NCI-H1105 (cell line): ENCODE measurements at regions not wholly inside any gene's neighbourhood (a gene's known extent, or its start where the extent isn't known, plus 50 kb on each side); places are given as distances from the start of the nearest gene placed in this dataset.
"Not testable (repeated sequence)": the region's sequence is repeated elsewhere in the genome, so short reads cannot be mapped to it uniquely, and the experiment has no call there.

Source experiments
- DNase-seq: peaks from one replicate; lab custom pipeline; 2025; lab: John Stamatoyannopoulos, UW

- no peak for DNase-seq
These were observed 443.4 kb upstream of the UBE2E2 start for GRCh38 chr3:22759636-22760310.

DNA sequence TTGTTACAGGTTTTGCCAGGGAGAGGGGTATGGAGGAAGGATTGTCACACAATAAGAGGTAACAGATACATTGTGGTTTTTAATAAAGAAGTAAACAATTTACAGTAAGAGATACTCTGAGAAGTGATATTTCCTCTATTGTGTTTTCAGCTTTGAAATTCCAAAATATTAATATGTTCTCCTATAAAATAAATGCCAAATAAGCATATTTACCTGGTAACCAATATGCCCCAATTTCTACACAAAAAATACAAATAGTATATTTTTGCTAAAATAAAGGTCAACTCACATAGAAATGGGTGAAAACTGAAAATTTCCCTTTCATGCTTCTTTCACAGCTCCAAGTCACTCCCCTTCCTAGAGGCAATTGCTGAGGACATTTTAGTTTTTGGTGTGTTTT is 437.4 kb upstream of the UBE2E2 start:
- DNase-seq: no peak

DNA sequence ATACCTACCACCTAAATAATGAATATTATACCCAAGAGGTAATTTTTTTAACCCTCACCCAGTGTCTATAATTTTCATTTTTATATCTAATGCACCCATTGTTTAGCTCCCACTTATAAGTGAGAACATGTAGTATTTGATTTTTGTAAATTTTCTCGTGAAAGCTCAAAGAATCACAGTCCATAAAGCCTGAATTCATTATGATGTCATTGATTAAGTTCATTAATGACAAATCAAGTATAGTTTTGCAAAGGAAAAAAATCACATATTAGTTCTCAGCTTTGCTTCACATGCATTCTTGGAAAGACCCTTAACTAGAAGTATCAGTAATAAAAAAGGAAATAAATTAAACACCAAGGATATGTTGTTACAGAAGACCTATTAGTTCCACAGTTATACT is 425.3 kb upstream of the UBE2E2 start:
- DNase-seq: no peak

GRCh38 chr3:22779737-22780136 is 423.4 kb upstream of the UBE2E2 start:
- no peak for DNase-seq

- DNase-seq: no peak
These were observed 410.6 kb upstream of the UBE2E2 start for GRCh38 chr3:22792533-22792932.

DNA sequence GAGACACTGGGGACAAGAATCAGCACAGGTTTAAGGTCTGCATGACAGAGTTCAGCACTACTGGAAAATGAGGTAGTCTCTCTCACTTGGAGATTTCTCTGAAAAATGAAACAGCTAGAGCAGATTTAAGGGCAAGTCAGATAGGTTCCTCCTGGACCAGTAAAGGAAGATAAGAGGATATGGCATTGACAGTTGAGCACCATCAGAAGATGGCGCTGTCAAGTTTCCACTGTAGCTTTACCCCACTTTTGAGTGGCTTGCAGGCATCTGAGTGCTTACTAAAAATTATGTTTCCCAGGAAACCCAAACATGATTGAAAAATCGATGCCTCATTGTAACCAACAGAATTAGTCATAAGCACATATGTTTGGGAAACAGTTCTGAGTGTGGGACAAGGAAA is 407.2 kb upstream of the UBE2E2 start:
- no peak for DNase-seq

DNA sequence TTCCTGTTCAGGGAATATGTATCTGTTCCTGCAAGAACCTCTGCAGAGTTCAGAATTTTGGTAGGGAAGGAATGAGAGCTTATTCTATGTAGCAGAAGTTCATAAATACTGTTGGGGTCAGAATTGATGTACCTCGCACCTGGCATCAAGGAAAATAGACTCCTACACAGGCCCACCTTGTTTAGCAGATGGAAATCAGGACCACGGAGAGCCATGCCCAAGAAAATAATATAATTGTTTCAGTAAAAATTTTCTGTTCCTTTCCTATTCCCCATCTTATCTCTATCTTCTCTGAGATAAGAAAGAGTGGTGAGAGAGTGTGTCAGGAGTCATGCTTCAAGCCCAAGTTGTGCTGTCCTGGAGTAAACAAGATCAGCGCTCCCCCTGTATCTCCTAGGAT is 404.7 kb upstream of the UBE2E2 start:
- no peak for DNase-seq

DNA sequence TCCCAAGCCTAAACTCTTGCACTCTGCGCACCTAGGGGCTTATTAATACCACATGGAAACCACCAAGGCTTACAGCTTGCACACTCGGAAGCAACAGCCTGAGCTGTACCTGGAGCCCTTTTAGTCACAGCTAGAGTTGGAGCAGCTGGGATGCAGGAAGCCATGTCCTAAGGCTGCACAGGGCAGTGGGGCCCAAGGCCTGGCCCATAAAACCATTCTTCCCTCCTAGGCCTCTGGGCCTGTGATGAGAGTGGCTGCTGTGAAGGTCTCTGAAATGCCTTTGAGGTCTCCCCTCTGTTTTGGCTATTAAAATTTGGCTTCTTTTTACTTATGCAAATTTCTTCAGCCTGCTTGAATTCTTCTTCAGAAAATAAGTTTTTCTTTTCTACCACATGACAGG is 383.9 kb upstream of the UBE2E2 start:
- no peak for DNase-seq

DNA sequence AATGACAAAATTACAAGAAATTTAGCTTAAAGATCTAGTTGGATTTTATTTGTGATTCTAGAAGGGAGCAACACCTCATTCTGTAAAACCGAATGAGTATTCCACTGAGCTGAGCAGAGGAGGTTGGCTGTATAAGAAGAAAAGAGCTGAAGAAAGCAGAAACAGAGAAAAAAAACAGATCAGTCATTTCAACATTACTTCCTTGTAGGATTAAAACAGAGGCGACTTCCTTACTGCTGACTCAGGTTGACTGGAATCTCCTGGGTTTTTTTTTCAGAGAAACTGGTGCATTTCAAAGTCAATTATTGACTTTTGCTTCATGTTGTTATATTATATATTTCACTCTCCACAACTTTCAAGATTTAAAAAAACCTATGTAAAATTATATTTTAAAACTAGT is 368.1 kb upstream of the UBE2E2 start:
- no peak for DNase-seq

DNA sequence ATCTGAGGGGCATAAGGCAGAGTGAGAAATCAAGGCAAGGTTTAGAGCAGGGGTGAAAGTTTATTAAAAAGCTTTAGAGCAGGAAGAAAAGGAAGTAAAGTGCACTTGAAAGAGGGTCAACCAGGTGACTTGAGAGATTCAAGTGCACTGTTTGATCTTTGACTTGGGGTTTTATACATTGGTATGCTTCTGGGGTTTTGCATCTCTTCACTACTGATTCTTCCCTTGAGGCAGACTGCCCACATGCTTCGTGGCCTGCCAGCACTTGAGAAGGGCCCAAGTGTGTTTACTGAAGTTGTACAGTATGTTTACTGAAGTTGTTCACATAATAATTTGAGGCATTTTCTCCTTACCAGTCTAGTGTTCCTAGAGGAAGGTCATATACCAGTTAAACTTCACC is 367.0 kb upstream of the UBE2E2 start:
- DNase-seq: no peak

GRCh38 chr3:22843854-22844253 is 359.3 kb upstream of the UBE2E2 start:
- DNase-seq: no peak

- no peak for DNase-seq
These were observed 356.6 kb upstream of the UBE2E2 start for GRCh38 chr3:22846566-22846965.

- not testable (repeated sequence) for DNase-seq
These were observed 353.5 kb upstream of the UBE2E2 start for GRCh38 chr3:22849583-22849982.

- no peak for DNase-seq
These were observed 346.3 kb upstream of the UBE2E2 start for GRCh38 chr3:22856811-22857210.

- DNase-seq: no peak
These were observed 344.6 kb upstream of the UBE2E2 start for GRCh38 chr3:22858486-22858885.

DNA sequence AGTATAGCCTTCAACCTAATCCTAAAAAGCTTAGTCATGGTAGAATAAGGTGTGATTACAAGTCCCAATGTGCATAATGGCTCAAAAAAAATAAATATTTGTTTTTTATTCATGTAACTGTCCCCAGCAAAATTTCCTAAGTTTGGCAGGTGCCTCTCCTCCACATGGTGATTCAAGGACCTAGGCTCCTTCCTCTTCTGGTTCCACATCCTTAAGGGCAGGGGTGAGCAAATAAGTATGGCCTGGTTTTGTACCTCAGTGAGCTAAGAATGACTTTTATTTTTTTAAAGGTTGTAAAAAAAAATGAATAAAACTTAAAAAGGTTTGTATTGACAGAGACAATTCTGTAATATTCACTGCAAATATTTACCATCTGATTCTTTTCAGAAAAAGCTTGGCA is 343.5 kb upstream of the UBE2E2 start:
- DNase-seq: no peak

DNA sequence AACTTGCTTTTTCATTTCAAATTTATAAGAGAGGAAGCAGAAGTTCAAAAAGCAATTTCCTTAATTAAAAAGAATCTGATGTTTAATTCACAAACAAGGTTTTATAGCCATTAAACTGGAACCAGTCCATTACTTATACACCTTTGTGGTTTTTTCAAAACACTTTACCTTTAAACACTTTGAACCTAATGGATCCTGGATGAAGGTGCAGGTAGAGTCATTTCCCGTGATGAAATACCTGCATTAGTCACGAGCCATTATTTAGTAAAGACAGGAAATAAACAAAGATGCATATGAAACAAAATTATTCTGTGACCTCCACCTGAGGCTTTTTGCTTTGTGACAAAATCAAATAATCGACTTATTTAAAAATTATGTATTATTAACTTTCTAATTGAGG is 341.7 kb upstream of the UBE2E2 start:
- DNase-seq: no peak

GRCh38 chr3:22862111-22862510 is 341.0 kb upstream of the UBE2E2 start:
- DNase-seq: no peak

DNA sequence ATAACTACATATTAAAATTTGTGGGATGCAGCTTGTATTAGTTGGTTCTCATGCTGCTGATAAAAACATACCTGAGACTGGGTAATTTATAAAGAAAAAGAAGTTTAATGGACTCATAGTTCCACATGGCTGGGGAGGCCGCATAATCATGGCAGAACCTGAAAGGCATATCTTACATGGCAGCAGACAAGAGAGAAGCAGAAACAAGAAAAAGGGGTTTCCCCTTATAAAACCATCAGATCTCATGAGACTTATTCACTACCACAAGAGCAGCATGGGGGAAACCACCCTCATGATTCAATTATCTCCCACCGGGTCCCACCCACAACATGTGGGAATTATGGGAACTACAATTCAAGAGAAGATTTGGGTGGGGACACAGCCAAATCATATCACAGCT is 320.3 kb upstream of the UBE2E2 start:
- not testable (repeated sequence) for DNase-seq

GRCh38 chr3:22885039-22885438 is 318.1 kb upstream of the UBE2E2 start:
- DNase-seq: no peak

GRCh38 chr3:22885574-22886341 is 317.4 kb upstream of the UBE2E2 start:
- no peak for DNase-seq

DNA sequence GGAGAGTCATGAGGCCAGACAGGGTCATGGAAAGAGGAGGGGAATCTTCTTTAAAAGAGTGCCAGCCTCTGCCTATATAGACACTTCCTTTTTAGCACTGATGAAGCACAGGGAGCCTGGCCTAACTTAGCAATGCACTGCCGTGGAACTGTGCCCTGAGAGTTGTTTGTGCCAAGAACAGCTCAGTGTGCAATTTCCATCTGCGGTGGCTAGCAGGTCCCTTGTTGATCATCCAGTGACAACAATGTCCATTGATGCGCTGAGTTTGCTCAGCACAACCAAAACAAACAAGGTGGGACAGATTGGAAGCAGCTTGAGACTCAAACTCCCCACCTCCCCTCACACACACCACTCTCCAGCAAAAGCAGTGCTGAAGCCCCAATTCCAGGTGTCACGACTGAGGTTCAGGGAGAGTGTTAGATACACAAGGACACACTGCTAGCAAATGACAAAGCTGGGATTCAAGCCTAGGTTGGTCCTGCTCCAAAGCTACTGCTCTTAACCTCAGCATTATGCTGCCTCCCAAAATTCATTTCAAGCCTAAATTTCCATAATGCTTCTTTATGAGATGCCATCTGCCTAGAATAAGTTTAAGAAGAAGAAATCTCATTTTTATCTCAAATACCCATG is 316.6 kb upstream of the UBE2E2 start:
- DNase-seq: no peak

DNA sequence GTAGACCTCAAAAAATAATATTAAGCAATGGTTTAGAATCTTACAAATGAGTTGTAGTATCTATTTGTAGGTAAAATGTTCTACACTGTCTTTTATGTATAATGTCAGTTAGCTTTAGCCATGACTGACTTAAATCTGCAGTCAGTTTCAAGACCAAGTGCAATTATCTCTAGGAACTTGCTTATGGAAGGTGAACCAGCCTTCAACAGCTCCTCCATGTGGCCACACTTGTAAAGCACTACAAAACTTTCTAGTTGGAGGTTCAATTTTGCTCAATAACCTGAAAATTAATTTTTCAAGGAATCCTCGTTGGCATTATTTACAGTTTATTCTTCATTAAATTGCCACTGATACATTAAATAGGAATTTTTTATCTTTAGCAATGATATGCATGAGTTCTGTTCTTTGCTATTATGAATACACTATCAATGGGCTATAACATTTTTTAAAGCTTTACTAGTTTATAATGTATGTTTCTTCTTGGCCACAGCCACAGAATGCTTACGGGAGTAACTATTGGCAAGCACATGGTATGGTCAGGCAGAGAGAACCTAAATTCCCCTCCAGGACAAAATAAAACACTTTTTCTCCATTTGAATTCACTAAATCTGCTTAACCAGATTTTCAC is 315.3 kb upstream of the UBE2E2 start:
- DNase-seq: peak; percentile 6
